Stimulated activated CD4-positive, alpha-beta T cell treated with anti-CD3 and anti-CD28 coated beads, Interleukin-15, amount 100 ng/mL, for 1 hour (primary cell): ENCODE measurements at regions not wholly inside any gene's neighbourhood (a gene's known extent, or its start where the extent isn't known, plus 50 kb on each side); places are given as distances from the start of the nearest gene placed in this dataset.
"Not testable (repeated sequence)": the region's sequence is repeated elsewhere in the genome, so short reads cannot be mapped to it uniquely, and the experiment has no call there.

Experiments
- DNase-seq, 2 donors: peaks; one replicate each; pipeline ENCODE4 v3.0.0-alpha.2; 2020; ENCODE audit warnings: low read depth in 1 of 2, low spot score in 1 of 2

GRCh38 chr17:26936645-26937044 lies 357.3 kb upstream of the WSB1 start:
- DNase-seq = not testable (repeated sequence)

GRCh38 chr17:26937750-26938322 lies 356.1 kb upstream of the WSB1 start:
- DNase-seq = not testable (repeated sequence)

- DNase-seq = not testable (repeated sequence)
Observed at GRCh38 chr17:26939755-26940154, 354.2 kb upstream of the WSB1 start.

- DNase-seq = not testable (repeated sequence)
Observed at GRCh38 chr17:26940587-26940986, 353.3 kb upstream of the WSB1 start.

GRCh38 chr17:26962255-26963162 lies 331.4 kb upstream of the WSB1 start:
- no peak for DNase-seq

- DNase-seq = no peak
Observed at GRCh38 chr17:26963163-26963503, 330.8 kb upstream of the WSB1 start.

- DNase-seq = not testable (repeated sequence)
Observed at GRCh38 chr17:26965898-26966624, 327.9 kb upstream of the WSB1 start.

- DNase-seq = not testable (repeated sequence)
Observed at GRCh38 chr17:26966625-26967179, 327.2 kb upstream of the WSB1 start.

GRCh38 chr17:26981845-26982425 lies 312.0 kb upstream of the WSB1 start:
- not testable (repeated sequence) for DNase-seq

- DNase-seq = not testable (repeated sequence)
Observed at GRCh38 chr17:26982563-26982962, 311.4 kb upstream of the WSB1 start.

- not testable (repeated sequence) for DNase-seq
Observed at GRCh38 chr17:26987851-26988250, 306.1 kb upstream of the WSB1 start.

GRCh38 chr17:26994648-26995047 lies 299.3 kb upstream of the WSB1 start:
- DNase-seq = not testable (repeated sequence)

GRCh38 chr17:26996146-26996916 lies 297.6 kb upstream of the WSB1 start:
- DNase-seq = not testable (repeated sequence)

- not testable (repeated sequence) for DNase-seq
Observed at GRCh38 chr17:27007734-27008531, 286.0 kb upstream of the WSB1 start.

GRCh38 chr17:27009087-27009486 lies 284.8 kb upstream of the WSB1 start:
- DNase-seq = no peak

- not testable (repeated sequence) for DNase-seq
Observed at GRCh38 chr17:27010138-27010537, 283.8 kb upstream of the WSB1 start.

GRCh38 chr17:27030552-27030951 lies 263.4 kb upstream of the WSB1 start:
- not testable (repeated sequence) for DNase-seq

- no peak for DNase-seq
Observed at GRCh38 chr17:27038676-27039075, 255.2 kb upstream of the WSB1 start.

- not testable (repeated sequence) for DNase-seq
Observed at GRCh38 chr17:27045039-27045438, 248.9 kb upstream of the WSB1 start.
